ENCODE measurements at regions not wholly inside any gene's neighbourhood (a gene's known extent, or its start where the extent isn't known, plus 50 kb on each side); places are given as distances from the start of the nearest gene placed in this dataset.

DNA sequence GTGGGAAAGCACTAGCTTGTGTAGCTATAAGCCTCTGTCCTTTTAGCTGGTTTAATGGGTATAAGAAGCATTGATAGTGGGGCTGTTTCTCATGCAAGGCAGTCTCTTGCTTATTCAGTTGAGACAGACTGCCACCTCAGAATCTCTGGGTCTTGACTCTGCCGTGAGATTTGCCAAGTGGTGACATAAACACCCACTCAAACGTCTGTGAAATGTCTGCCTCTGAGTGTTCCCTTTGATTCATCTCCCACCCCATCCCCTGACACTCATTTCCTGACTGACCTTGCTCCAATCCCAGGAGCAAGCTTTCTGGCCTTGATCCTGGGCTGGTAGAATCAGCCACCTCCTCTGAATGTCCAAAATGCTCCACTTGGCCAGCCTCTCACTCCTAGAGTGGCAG lies 141.9 kb upstream of the RBMS1 start:
- TF ChIP-seq, protein P1, sequence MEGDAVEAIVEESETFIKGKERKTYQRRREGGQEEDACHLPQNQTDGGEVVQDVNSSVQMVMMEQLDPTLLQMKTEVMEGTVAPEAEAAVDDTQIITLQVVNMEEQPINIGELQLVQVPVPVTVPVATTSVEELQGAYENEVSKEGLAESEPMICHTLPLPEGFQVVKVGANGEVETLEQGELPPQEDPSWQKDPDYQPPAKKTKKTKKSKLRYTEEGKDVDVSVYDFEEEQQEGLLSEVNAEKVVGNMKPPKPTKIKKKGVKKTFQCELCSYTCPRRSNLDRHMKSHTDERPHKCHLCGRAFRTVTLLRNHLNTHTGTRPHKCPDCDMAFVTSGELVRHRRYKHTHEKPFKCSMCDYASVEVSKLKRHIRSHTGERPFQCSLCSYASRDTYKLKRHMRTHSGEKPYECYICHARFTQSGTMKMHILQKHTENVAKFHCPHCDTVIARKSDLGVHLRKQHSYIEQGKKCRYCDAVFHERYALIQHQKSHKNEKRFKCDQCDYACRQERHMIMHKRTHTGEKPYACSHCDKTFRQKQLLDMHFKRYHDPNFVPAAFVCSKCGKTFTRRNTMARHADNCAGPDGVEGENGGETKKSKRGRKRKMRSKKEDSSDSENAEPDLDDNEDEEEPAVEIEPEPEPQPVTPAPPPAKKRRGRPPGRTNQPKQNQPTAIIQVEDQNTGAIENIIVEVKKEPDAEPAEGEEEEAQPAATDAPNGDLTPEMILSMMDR (conservative IDR thresholded peaks at IDR 0.05; ENCODE audit: low read depth in 2 of 2) = no peak
- TF ChIP-seq EZH2 (IDR thresholded peaks at IDR 0.05; ENCODE audit: low read depth, unreplicated experiment) (no peak), POLR2AphosphoS5 (IDR thresholded peaks at IDR 0.05; ENCODE audit: low read depth) (no peak), JUNB (IDR thresholded peaks at IDR 0.05; ENCODE audit: unreplicated experiment) (no peak), CREB1 (CRISPR knock-in tag; IDR thresholded peaks at IDR 0.05; ENCODE audit: low read depth) (no peak)
- TF ChIP-seq, protein P2, sequence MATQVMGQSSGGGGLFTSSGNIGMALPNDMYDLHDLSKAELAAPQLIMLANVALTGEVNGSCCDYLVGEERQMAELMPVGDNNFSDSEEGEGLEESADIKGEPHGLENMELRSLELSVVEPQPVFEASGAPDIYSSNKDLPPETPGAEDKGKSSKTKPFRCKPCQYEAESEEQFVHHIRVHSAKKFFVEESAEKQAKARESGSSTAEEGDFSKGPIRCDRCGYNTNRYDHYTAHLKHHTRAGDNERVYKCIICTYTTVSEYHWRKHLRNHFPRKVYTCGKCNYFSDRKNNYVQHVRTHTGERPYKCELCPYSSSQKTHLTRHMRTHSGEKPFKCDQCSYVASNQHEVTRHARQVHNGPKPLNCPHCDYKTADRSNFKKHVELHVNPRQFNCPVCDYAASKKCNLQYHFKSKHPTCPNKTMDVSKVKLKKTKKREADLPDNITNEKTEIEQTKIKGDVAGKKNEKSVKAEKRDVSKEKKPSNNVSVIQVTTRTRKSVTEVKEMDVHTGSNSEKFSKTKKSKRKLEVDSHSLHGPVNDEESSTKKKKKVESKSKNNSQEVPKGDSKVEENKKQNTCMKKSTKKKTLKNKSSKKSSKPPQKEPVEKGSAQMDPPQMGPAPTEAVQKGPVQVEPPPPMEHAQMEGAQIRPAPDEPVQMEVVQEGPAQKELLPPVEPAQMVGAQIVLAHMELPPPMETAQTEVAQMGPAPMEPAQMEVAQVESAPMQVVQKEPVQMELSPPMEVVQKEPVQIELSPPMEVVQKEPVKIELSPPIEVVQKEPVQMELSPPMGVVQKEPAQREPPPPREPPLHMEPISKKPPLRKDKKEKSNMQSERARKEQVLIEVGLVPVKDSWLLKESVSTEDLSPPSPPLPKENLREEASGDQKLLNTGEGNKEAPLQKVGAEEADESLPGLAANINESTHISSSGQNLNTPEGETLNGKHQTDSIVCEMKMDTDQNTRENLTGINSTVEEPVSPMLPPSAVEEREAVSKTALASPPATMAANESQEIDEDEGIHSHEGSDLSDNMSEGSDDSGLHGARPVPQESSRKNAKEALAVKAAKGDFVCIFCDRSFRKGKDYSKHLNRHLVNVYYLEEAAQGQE (IDR thresholded peaks at IDR 0.05; ENCODE audit: unreplicated experiment) = no peak
